ENCODE measurements at regions not wholly inside any gene's neighbourhood (a gene's known extent, or its start where the extent isn't known, plus 50 kb on each side); places are given as distances from the start of the nearest gene placed in this dataset.

DNA sequence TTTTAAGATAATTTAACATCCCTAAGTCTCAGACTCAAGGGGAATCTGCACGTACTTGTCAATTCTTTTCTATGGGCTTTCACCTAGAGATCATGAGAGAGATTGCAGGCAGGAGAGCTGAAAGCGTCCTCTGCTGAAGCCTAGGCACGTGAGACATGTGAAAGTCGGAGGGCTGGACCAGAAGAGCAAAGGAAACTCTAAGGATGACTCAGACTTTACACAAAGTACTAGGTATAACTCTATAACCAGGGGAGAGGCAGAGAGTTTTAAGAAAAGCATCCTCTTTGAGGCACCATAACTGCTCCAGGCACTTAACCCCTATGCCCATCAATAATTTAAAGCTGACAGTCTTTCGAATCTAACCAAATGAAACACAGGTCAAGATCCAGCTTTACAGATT, 436.6 kb downstream of the VGLL3 start:
- Histone ChIP-seq H3K23ac (ENCODE audit: low read length) (no peak overlapping the region), H3K4me3 (ENCODE audit: low read depth, low read length) (no peak overlapping the region), H3K14ac (ENCODE audit: low read length) (no peak overlapping the region), H2AK5ac (ENCODE audit: low read length) (no peak overlapping the region), H3K79me2 (ENCODE audit: control insufficient read depth, insufficient read depth, low read length, poor library complexity) (no peaks in the 10 kb centered on the region), H3K4ac (ENCODE audit: low read depth, low read length) (no peak overlapping the region), H3K4me2 (ENCODE audit: low read length) (no peak overlapping the region), H3K18ac (ENCODE audit: low read length) (no peak overlapping the region), H2AFZ (ENCODE audit: insufficient read depth, low read length, poor library complexity) (no peak overlapping the region), H4K8ac (ENCODE audit: low read depth, low read length) (no peak overlapping the region), H3K79me1 (ENCODE audit: low read length) (no peaks in the 10 kb centered on the region), H3K4me1 (ENCODE audit: control insufficient read depth in 1 of 2, insufficient read depth in 2 of 2, low read length in 2 of 2) (no peaks in the 10 kb centered on the region), H3K9ac (ENCODE audit: low read length) (no peak overlapping the region), H4K12ac (ENCODE audit: low read depth, low read length) (no peak overlapping the region), H3K9me3 (ENCODE audit: insufficient read depth, low read depth, low read length) (no peaks in the 10 kb centered on the region), H2BK12ac (ENCODE audit: low read length) (no peak overlapping the region), H2BK5ac (ENCODE audit: low read depth, low read length, poor library complexity) (no peak overlapping the region), H3K27ac (ENCODE audit: low read depth, low read length) (no peak overlapping the region), H3K36me3 (ENCODE audit: control insufficient read depth in 1 of 2, insufficient read depth in 2 of 2, low read length in 2 of 2) (no peaks in the 10 kb centered on the region), H2BK120ac (ENCODE audit: insufficient read depth, low read length, poor library complexity) (no peak overlapping the region), H3K27me3 (ENCODE audit: insufficient read depth, low read length) (no peaks in the 10 kb centered on the region), H4K91ac (ENCODE audit: low read depth, low read length) (no peak overlapping the region)
- DNase-seq: no peak
- WGBS (ENCODE audit: extremely low coverage, insufficient coverage, insufficient read length): no CpG with 5 or more reads among the region's 5 CpGs

DNA sequence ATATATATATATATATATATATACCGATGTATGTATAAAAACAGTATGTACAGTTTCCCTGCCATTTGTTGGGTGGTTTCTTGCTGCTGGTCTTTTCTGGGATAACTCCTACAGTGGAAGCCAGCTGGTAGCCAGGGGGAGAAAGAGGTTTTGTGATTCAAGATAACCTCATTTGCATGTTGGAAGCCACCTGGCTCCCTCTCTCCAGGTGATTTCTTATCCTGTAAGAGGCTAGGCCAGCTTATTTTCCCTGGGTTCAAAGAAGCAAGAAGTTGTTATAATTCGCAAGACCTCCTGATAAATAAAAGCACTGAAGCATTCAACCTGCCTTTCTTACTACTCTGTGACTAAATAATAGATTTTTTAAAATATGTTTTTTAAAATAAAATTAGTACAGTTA, 443.3 kb downstream of the VGLL3 start:
- Histone ChIP-seq H2AFZ (ENCODE audit: insufficient read depth, low read length, poor library complexity) (no peak overlapping the region), H3K36me3 (ENCODE audit: control insufficient read depth in 1 of 2, insufficient read depth in 2 of 2, low read length in 2 of 2) (no peaks in the 10 kb centered on the region), H3K4me1 (ENCODE audit: control insufficient read depth in 1 of 2, insufficient read depth in 2 of 2, low read length in 2 of 2) (no peaks in the 10 kb centered on the region), H3K23ac (ENCODE audit: low read length) (no peak overlapping the region), H3K9me3 (ENCODE audit: insufficient read depth, low read depth, low read length) (no peaks in the 10 kb centered on the region), H2BK5ac (ENCODE audit: low read depth, low read length, poor library complexity) (no peak overlapping the region), H3K18ac (ENCODE audit: low read length) (no peak overlapping the region), H3K4me3 (ENCODE audit: low read depth, low read length) (no peak overlapping the region), H2BK120ac (ENCODE audit: insufficient read depth, low read length, poor library complexity) (no peak overlapping the region), H3K79me2 (ENCODE audit: control insufficient read depth, insufficient read depth, low read length, poor library complexity) (no peaks in the 10 kb centered on the region), H3K14ac (ENCODE audit: low read length) (no peak overlapping the region), H3K79me1 (ENCODE audit: low read length) (no peaks in the 10 kb centered on the region), H4K12ac (ENCODE audit: low read depth, low read length) (no peak overlapping the region), H4K91ac (ENCODE audit: low read depth, low read length) (no peak overlapping the region), H3K27ac (ENCODE audit: low read depth, low read length) (no peak overlapping the region), H2AK5ac (ENCODE audit: low read length) (no peak overlapping the region), H3K4ac (ENCODE audit: low read depth, low read length) (no peak overlapping the region), H3K4me2 (ENCODE audit: low read length) (no peak overlapping the region), H3K27me3 (ENCODE audit: insufficient read depth, low read length) (no peaks in the 10 kb centered on the region), H3K9ac (ENCODE audit: low read length) (no peak overlapping the region), H4K8ac (ENCODE audit: low read depth, low read length) (no peak overlapping the region), H2BK12ac (ENCODE audit: low read length) (no peak overlapping the region)
- no peak for DNase-seq
- no CpG with 5 or more reads among the region's 2 CpGs for WGBS (ENCODE audit: extremely low coverage, insufficient coverage, insufficient read length)

DNA sequence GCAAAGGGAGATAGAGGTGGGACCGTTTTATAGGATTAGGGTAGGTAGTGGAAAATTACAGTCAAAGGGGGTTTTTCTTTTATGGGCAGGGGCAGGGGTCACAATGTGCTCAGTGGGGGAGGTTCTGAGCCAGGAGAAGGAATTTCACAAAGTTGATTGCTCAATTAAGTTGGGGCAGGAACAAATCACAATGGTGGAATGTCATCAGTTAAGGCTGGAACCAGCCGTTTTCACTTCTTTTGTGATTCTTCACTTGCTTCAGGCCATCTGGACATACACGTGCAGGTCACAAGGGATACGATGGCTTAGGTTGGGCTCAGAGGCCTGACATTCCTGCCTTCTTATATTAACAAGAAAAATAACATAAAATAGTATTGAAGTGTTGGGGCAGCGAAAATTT, 453.8 kb downstream of the VGLL3 start:
- H2BK5ac ChIP-seq (ENCODE audit: low read depth, low read length, poor library complexity): no peak overlapping the region
- WGBS (ENCODE audit: extremely low coverage, insufficient coverage, insufficient read length): no CpG with 5 or more reads among the region's 5 CpGs
- no peak overlapping the region for H2BK120ac ChIP-seq (ENCODE audit: insufficient read depth, low read length, poor library complexity)

DNA sequence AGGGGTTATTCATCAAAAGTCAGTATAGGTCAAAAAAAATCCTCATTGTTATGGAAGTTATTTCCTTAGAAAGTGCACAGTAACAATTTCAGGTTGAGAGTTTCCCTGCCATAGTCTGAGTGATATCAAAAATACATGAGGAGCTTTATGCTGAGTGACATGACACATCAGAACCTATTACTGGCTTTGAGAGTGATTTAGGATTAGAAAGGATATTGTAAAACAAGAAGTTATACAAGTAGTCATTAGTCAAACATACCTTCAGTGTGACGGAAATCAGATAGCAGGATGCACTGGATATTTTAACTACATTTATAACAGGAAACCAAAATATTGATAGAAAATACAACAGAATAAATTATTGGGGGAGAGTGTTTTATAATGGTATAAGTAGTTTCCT, 471.1 kb downstream of the VGLL3 start:
- H4K8ac ChIP-seq (ENCODE audit: low read depth, low read length): no peak overlapping the region
- no peaks in the 10 kb centered on the region for H3K79me2 ChIP-seq (ENCODE audit: control insufficient read depth, insufficient read depth, low read length, poor library complexity)
- no peak overlapping the region for H3K14ac ChIP-seq (ENCODE audit: low read length)
- no peak overlapping the region for H3K9ac ChIP-seq (ENCODE audit: low read length)
- H2BK12ac ChIP-seq (ENCODE audit: low read length): no peak overlapping the region
- H2BK120ac ChIP-seq (ENCODE audit: insufficient read depth, low read length, poor library complexity): no peak overlapping the region
- H3K4me2 ChIP-seq (ENCODE audit: low read length): no peak overlapping the region
- H3K27ac ChIP-seq (ENCODE audit: low read depth, low read length): no peak overlapping the region
- no peak overlapping the region for H3K4ac ChIP-seq (ENCODE audit: low read depth, low read length)
- H3K79me1 ChIP-seq (ENCODE audit: low read length): no peaks in the 10 kb centered on the region
- no peak overlapping the region for H2BK5ac ChIP-seq (ENCODE audit: low read depth, low read length, poor library complexity)
- no peaks in the 10 kb centered on the region for H3K4me1 ChIP-seq (ENCODE audit: control insufficient read depth in 1 of 2, insufficient read depth in 2 of 2, low read length in 2 of 2)
- no peaks in the 10 kb centered on the region for H3K27me3 ChIP-seq (ENCODE audit: insufficient read depth, low read length)
- no peak overlapping the region for H3K18ac ChIP-seq (ENCODE audit: low read length)
- no peaks in the 10 kb centered on the region for H3K9me3 ChIP-seq (ENCODE audit: insufficient read depth, low read depth, low read length)
- H3K23ac ChIP-seq (ENCODE audit: low read length): no peak overlapping the region
- no peak overlapping the region for H3K4me3 ChIP-seq (ENCODE audit: low read depth, low read length)
- H2AK5ac ChIP-seq (ENCODE audit: low read length): no peak overlapping the region
- no peak overlapping the region for H4K12ac ChIP-seq (ENCODE audit: low read depth, low read length)
- no CpG with 5 or more reads among the region's 1 CpG for WGBS (ENCODE audit: extremely low coverage, insufficient coverage, insufficient read length)
- no peak overlapping the region for H2AFZ ChIP-seq (ENCODE audit: insufficient read depth, low read length, poor library complexity)
- no peak for DNase-seq
- H4K91ac ChIP-seq (ENCODE audit: low read depth, low read length): no peak overlapping the region
- H3K36me3 ChIP-seq (ENCODE audit: control insufficient read depth in 1 of 2, insufficient read depth in 2 of 2, low read length in 2 of 2): no peaks in the 10 kb centered on the region

More for the DNA sequence above, 453.8 kb downstream of the VGLL3 start:
- Histone ChIP-seq H3K27ac (ENCODE audit: low read depth, low read length) (no peak overlapping the region), H3K4ac (ENCODE audit: low read depth, low read length) (no peak overlapping the region), H4K12ac (ENCODE audit: low read depth, low read length) (no peak overlapping the region), H2AFZ (ENCODE audit: insufficient read depth, low read length, poor library complexity) (no peak overlapping the region), H4K91ac (ENCODE audit: low read depth, low read length) (no peak overlapping the region), H3K9ac (ENCODE audit: low read length) (no peak overlapping the region), H3K27me3 (ENCODE audit: insufficient read depth, low read length) (no peaks in the 10 kb centered on the region), H3K79me1 (ENCODE audit: low read length) (no peaks in the 10 kb centered on the region), H3K9me3 (ENCODE audit: insufficient read depth, low read depth, low read length) (no peaks in the 10 kb centered on the region), H2AK5ac (ENCODE audit: low read length) (no peak overlapping the region), H3K4me1 (ENCODE audit: control insufficient read depth in 1 of 2, insufficient read depth in 2 of 2, low read length in 2 of 2) (peaks cover 0 to 3% of the 10 kb centered on the region in 2 experiments), H3K4me3 (ENCODE audit: low read depth, low read length) (no peak overlapping the region), H3K36me3 (ENCODE audit: control insufficient read depth in 1 of 2, insufficient read depth in 2 of 2, low read length in 2 of 2) (no peaks in the 10 kb centered on the region), H3K23ac (ENCODE audit: low read length) (no peak overlapping the region), H3K14ac (ENCODE audit: low read length) (no peak overlapping the region), H2BK12ac (ENCODE audit: low read length) (no peak overlapping the region), H3K4me2 (ENCODE audit: low read length) (no peak overlapping the region), H4K8ac (ENCODE audit: low read depth, low read length) (no peak overlapping the region), H3K79me2 (ENCODE audit: control insufficient read depth, insufficient read depth, low read length, poor library complexity) (no peaks in the 10 kb centered on the region), H3K18ac (ENCODE audit: low read length) (no peak overlapping the region)
- no peak for DNase-seq
